ENCODE measurements at regions not wholly inside any gene's neighbourhood (a gene's known extent, or its start where the extent isn't known, plus 50 kb on each side); places are given as distances from the start of the nearest gene placed in this dataset.

- TF ChIP-seq CTCF (conservative IDR thresholded peaks at IDR 0.05) (no peak), ZFX (IDR thresholded peaks at IDR 0.05) (no peak)
Measured at GRCh38 chr6:112925702-112926101, 578.6 kb downstream of the RFPL4B start.

Data from C4-2B (cell line).